Umbilical cord (tissue), 1 donor: ENCODE measurements at regions not wholly inside any gene's neighbourhood (a gene's known extent, or its start where the extent isn't known, plus 50 kb on each side); places are given as distances from the start of the nearest gene placed in this dataset.

Experiments
- DNase-seq: peaks from one replicate; pipeline ENCODE4 v3.0.0-alpha.2; 2015; ENCODE audit warnings: low spot score

- DNase-seq: no peak
These were observed 108.8 kb downstream of the SQOR start for GRCh38 chr15:45743426-45744235.

GRCh38 chr15:45744236-45744589 is 109.4 kb downstream of the SQOR start:
- no peak for DNase-seq

- no peak for DNase-seq
These were observed 112.6 kb downstream of the SQOR start for GRCh38 chr15:45747426-45747825.

GRCh38 chr15:45751629-45752028 is 116.8 kb downstream of the SQOR start:
- no peak for DNase-seq

GRCh38 chr15:45759936-45760335 is 125.1 kb downstream of the SQOR start:
- no peak for DNase-seq

- no peak for DNase-seq
These were observed 127.9 kb downstream of the SQOR start for GRCh38 chr15:45762726-45763125.

GRCh38 chr15:45763170-45763869 is 128.5 kb downstream of the SQOR start:
- DNase-seq: no peak

- no peak for DNase-seq
These were observed 138.3 kb downstream of the SQOR start for GRCh38 chr15:45773149-45773548.

GRCh38 chr15:45776772-45777171 is 141.9 kb downstream of the SQOR start:
- no peak for DNase-seq

GRCh38 chr15:45777781-45778180 is 143.0 kb downstream of the SQOR start:
- no peak for DNase-seq

- DNase-seq: no peak
These were observed 145.5 kb downstream of the SQOR start for GRCh38 chr15:45780352-45780751.

- DNase-seq: no peak
These were observed 149.8 kb downstream of the SQOR start for GRCh38 chr15:45784656-45785055.

- no peak for DNase-seq
These were observed 151.1 kb downstream of the SQOR start for GRCh38 chr15:45785897-45786296.

GRCh38 chr15:45790325-45790943 is 155.6 kb downstream of the SQOR start:
- no peak for DNase-seq

GRCh38 chr15:45794304-45794703 is 159.5 kb downstream of the SQOR start:
- DNase-seq: no peak

GRCh38 chr15:45794712-45795439 is 160.0 kb downstream of the SQOR start:
- peak; percentile 30 for DNase-seq

GRCh38 chr15:45795440-45796069 is 160.7 kb downstream of the SQOR start:
- DNase-seq: peak; percentile 63

GRCh38 chr15:45796433-45796832 is 161.6 kb downstream of the SQOR start:
- DNase-seq: no peak

- no peak for DNase-seq
These were observed 164.7 kb downstream of the SQOR start for GRCh38 chr15:45799508-45799907.

GRCh38 chr15:45801543-45801942 is 166.7 kb downstream of the SQOR start:
- DNase-seq: no peak

- no peak for DNase-seq
These were observed 167.3 kb downstream of the SQOR start for GRCh38 chr15:45802140-45802539.

GRCh38 chr15:45804028-45804427 is 169.2 kb downstream of the SQOR start:
- DNase-seq: no peak
